ENCODE measurements at regions not wholly inside any gene's neighbourhood (a gene's known extent, or its start where the extent isn't known, plus 50 kb on each side); places are given as distances from the start of the nearest gene placed in this dataset.

DNA sequence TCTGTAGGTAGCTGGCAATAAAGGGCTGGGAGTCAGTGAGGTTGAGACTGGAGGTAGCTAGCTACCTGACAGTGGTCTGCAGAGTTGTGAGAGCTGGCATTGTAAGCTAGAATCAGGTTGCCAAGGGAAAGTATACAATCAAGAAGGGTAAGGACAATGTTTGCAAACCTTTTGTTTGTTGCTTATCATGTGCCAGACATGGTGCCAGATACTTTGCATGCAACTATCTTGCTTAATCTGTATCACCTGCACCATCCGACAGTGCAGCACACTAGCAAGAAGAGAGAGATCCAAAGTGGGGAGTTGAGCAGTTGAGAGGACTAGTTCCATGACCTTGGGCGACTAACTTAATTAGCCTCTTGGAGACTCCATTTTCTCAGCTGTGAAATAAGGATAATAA lies 236.4 kb downstream of the PDCD6IP start:
- Mint-ChIP-seq H3K4me3 (no peak overlapping the region), H3K27ac (no peak overlapping the region), H3K4me1 (ENCODE audit: unreplicated experiment) (no peaks in the 10 kb centered on the region), H3K27me3 (no peaks in the 10 kb centered on the region), H3K9me3 (peaks cover 7% of the 10 kb centered on the region), H3K36me3 (no peaks in the 10 kb centered on the region)
- no peak for DNase-seq (ENCODE audit: extremely low spot score, unreplicated experiment)
- TF ChIP-seq, protein P1, sequence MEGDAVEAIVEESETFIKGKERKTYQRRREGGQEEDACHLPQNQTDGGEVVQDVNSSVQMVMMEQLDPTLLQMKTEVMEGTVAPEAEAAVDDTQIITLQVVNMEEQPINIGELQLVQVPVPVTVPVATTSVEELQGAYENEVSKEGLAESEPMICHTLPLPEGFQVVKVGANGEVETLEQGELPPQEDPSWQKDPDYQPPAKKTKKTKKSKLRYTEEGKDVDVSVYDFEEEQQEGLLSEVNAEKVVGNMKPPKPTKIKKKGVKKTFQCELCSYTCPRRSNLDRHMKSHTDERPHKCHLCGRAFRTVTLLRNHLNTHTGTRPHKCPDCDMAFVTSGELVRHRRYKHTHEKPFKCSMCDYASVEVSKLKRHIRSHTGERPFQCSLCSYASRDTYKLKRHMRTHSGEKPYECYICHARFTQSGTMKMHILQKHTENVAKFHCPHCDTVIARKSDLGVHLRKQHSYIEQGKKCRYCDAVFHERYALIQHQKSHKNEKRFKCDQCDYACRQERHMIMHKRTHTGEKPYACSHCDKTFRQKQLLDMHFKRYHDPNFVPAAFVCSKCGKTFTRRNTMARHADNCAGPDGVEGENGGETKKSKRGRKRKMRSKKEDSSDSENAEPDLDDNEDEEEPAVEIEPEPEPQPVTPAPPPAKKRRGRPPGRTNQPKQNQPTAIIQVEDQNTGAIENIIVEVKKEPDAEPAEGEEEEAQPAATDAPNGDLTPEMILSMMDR (conservative IDR thresholded peaks at IDR 0.05), result no peak

DNA sequence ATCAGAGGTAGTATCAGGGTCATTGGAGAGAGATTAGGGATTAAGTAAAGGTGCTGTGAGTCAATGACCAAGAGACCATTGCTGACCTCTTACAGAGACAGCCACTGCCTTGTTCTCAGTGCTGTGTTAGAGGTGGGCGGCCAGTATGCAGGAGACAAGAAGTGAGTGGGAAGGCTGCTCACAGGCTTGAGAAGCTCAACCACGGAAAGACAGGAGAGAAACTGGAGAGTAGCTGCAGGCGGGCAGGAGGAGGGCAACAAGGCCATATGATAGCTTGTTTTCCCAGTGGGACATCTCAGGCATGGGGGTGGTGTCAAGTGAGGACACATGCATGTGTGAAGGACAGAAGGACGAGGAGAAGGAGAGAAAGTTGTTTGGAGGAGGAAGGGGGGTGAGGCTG lies 237.3 kb downstream of the PDCD6IP start:
- Mint-ChIP-seq H3K4me1 (ENCODE audit: unreplicated experiment) (no peaks in the 10 kb centered on the region), H3K27ac (no peak overlapping the region), H3K27me3 (no peaks in the 10 kb centered on the region), H3K9me3 (peaks cover 7% of the 10 kb centered on the region), H3K4me3 (no peak overlapping the region), H3K36me3 (no peaks in the 10 kb centered on the region)
- DNase-seq (ENCODE audit: extremely low spot score, unreplicated experiment), result no peak
- TF ChIP-seq, protein P1 (conservative IDR thresholded peaks at IDR 0.05), result no peak

DNA sequence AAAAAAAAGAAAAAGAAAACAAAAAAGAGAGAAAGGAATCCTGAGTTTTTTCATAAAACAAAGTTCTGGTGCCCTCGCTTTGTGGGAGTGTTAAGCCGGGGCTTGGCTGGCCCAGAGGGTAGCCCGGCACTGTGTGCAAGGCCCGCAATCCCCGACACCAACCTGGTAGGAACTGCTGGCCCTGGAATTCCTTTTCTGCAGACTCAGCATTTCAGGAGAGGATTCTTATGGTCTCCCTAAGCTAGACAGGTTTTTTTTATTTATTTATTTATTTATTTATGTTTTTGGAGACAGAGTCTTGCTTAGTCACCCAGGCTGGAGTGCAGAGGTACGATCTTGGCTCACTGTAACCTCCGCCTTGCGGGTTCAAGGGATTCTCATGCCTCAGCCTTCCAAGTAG lies 238.8 kb downstream of the PDCD6IP start:
- H3K27me3 Mint-ChIP-seq, result no peaks in the 10 kb centered on the region
- H3K27ac Mint-ChIP-seq, result no peak overlapping the region
- H3K36me3 Mint-ChIP-seq, result no peaks in the 10 kb centered on the region
- H3K9me3 Mint-ChIP-seq, result peaks cover 2% of the 10 kb centered on the region
- TF ChIP-seq, protein P1 (conservative IDR thresholded peaks at IDR 0.05), result no peak
- H3K4me1 Mint-ChIP-seq (ENCODE audit: unreplicated experiment), result no peaks in the 10 kb centered on the region
- no peak overlapping the region for H3K4me3 Mint-ChIP-seq
- DNase-seq (ENCODE audit: extremely low spot score, unreplicated experiment), result no peak

DNA sequence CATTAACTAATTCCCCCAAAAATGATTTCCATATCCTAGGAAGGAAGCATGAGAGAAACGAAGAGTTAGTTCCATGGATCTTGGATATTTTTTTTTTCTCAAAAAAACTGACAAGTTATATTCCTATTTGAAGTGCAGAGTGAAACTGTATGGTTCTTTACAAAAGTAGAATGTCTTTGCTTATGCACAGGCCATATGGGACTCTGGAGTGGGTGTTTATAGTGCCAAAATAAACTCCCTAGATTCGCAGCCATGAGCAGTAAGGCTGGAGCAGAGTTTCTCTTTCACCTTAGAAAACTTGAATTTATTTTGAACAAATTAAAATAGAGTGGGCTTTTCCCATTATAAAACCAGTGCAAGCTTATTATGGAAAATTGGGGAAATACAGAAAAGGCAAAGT lies 239.7 kb downstream of the PDCD6IP start:
- TF ChIP-seq, protein P1 (conservative IDR thresholded peaks at IDR 0.05), result no peak
- Mint-ChIP-seq H3K27ac (no peak overlapping the region), H3K4me1 (ENCODE audit: unreplicated experiment) (no peaks in the 10 kb centered on the region), H3K36me3 (no peaks in the 10 kb centered on the region), H3K9me3 (peaks cover 5% of the 10 kb centered on the region), H3K4me3 (no peak overlapping the region), H3K27me3 (no peaks in the 10 kb centered on the region)
- no peak for DNase-seq (ENCODE audit: extremely low spot score, unreplicated experiment)

DNA sequence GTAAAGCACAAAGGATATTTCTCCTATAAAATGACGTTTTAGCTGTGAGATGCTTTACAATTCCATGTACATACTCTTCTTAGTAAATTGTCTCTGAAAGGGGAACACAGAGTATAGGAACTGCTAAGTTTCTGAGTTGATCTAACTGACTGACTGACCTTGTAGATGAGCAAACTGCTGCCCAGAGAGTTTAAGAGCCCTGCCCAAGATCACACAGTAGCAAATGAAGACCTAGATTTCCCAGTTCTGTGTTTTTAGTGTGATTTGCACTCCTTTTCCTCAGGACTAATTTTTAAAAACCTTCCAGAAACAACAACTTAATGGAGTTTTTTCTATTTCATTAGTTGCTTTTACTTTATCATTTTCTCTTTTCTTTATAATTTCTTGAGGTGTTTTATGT lies 247.7 kb downstream of the PDCD6IP start:
- H3K9me3 Mint-ChIP-seq, result peaks cover 5% of the 10 kb centered on the region
- DNase-seq (ENCODE audit: extremely low spot score, unreplicated experiment), result no peak
- H3K27ac Mint-ChIP-seq, result no peak overlapping the region
- TF ChIP-seq, protein P1 (conservative IDR thresholded peaks at IDR 0.05), result no peak
- H3K4me1 Mint-ChIP-seq (ENCODE audit: unreplicated experiment), result peaks cover 3% of the 10 kb centered on the region
- no peaks in the 10 kb centered on the region for H3K27me3 Mint-ChIP-seq
- no peak overlapping the region for H3K4me3 Mint-ChIP-seq
- no peaks in the 10 kb centered on the region for H3K36me3 Mint-ChIP-seq

DNA sequence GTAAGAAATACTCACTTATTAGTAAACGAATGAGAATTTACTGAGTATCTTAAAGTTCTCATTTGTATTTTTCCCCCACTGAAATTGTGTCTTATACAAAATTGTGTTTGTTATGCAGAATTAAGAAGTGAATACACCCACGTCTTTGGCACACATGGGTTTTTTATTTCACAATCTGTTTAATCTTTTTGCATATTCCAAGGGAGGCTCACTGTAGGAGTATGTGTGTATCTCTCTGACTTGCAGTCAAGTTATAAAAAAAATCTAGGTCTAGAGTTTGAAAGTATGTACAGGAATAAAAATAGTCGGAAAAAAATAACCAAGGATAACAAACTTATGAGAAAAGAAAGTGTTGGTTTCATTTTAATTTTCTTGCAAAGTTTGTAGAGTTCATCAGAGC lies 255.2 kb downstream of the PDCD6IP start:
- Mint-ChIP-seq H3K9me3 (no peaks in the 10 kb centered on the region), H3K4me3 (no peak overlapping the region), H3K27ac (no peak overlapping the region), H3K27me3 (no peaks in the 10 kb centered on the region), H3K36me3 (no peaks in the 10 kb centered on the region), H3K4me1 (ENCODE audit: unreplicated experiment) (no peaks in the 10 kb centered on the region)
- TF ChIP-seq, protein P1 (conservative IDR thresholded peaks at IDR 0.05), result no peak
- no peak for DNase-seq (ENCODE audit: extremely low spot score, unreplicated experiment)

Data from type B pancreatic cell (in vitro differentiated cells).